HG03139 (cell line): ENCODE measurements at regions not wholly inside any gene's neighbourhood (a gene's known extent, or its start where the extent isn't known, plus 50 kb on each side); places are given as distances from the start of the nearest gene placed in this dataset.

ENCODE experiments used
- ATAC-seq: cut with Tn5 transposase; IDR thresholded peaks from one replicate; pipeline ENCODE4 v1.9.1; 2021; ENCODE audit not compliant: unreplicated experiment

DNA sequence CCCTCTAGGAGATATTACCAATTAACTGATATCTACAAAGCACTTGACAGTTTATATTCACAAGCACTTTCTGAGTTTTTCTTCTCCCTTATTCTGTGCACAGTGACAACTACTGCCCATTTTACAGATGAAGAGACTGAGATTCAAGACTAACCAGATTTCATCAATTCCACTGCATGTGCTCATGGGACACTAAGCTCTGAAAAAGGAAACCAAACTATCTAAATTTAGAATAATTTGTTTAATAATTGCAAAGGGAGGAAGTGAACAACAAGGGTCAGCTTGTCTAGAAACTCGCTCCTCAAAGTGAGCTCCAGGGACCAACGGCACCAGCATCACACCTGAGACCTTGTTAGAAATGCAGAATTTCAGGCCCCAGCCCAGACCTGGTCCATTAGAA, 50.8 kb upstream of the MYLIP start:
- peak; percentile 71 for ATAC-seq

DNA sequence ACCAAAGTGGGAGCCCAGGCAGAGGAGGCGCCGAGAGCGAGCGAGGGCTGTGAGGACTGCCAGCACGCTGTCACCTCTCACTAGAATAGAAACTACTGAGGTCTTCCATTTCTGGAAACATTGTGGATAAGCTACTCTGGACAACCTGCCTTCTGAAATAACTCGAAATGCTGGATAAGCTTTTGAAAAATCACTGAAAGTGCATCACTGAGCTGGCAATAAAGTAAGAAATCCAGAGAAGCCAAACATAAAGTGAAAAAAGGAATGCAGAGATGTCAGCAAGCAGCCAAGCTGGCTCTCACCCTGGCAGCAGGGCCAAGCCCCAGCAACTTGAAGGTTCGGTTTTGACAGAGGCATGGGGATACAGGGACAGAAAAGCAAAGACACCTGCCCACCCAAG, 59.2 kb upstream of the MYLIP start:
- no peak for ATAC-seq

GRCh38 chr6:16069222-16069621, 59.7 kb upstream of the MYLIP start:
- ATAC-seq, result no peak

- ATAC-seq, result no peak
Measured at GRCh38 chr6:16067568-16067967, 61.3 kb upstream of the MYLIP start.

DNA sequence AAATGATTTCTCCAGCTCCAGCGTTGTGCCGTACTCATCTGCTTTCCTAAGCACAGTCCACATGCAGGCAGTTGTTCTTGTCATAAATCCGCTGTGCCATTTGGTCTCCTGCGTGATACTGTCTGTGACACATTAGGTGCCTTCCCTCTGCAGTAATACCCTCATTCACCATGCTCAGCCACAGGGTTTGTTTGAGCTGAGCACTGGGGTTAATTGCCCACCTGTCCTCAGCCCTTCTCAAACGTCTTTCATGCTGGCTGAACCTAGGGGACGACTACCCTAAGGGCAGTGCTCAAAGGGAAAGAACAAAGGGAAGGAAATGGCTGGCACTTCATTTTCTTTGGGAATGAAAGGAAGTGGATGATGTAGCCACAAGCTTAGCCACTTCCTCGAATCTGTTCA, 64.2 kb upstream of the MYLIP start:
- no peak for ATAC-seq

DNA sequence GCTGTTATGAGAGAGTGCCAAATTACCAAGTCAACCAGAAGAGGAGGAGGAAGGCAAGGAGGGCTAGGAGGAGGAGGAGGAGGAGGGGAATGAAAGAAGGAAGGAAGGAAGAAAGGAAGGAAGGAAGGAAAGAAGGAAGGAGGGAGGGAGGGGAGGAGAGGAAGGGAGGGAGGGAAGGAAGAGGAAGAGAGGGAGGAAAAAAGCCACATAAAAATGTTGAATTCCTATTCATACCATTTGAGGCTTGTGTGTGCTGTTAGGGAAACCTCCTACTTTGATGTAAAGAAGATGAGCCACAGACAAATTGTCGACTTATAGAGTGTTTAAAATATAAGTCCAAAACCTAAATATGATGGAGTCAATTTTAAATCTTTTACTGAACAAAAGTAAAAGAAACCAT, 65.3 kb upstream of the MYLIP start:
- no peak for ATAC-seq

DNA sequence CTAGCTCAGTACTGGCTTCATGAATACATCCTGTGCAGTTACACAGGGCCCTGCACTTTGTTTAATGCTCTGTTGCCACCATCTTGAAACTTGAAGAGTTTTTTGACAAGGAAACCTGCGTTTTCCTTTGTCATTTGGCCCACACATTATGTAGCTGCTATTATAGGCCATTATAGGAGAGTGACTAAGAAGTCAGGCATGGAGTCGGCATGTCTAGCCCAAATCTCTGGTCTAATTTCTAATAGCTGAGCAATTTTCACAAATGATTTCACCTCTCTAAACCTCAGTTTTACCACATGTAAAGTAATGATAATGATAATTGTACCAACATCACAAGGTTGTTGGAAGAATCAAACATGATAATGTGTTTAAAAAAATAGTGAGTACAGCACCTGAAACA, 67.1 kb upstream of the MYLIP start:
- ATAC-seq, result no peak

DNA sequence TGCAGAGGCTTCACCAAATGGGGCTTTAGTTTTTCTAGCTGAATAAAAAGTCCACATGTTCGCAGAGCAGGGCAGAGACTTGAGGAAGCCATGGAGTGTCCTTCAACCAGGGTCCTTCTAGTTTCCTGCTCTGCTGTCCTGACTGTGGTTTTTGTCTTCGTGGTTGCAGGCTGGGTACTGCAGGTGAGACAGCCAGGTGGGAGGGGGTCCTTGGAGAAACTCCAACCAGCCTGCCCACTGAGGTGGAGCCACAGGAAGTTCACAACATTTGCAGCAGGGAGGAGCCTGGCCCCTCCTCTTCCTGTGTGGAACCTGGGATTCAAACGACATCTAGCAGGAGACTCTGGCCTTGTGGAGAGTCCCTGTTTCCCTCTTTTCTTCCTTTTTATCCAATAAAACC, 68.8 kb upstream of the MYLIP start:
- ATAC-seq, result no peak

DNA sequence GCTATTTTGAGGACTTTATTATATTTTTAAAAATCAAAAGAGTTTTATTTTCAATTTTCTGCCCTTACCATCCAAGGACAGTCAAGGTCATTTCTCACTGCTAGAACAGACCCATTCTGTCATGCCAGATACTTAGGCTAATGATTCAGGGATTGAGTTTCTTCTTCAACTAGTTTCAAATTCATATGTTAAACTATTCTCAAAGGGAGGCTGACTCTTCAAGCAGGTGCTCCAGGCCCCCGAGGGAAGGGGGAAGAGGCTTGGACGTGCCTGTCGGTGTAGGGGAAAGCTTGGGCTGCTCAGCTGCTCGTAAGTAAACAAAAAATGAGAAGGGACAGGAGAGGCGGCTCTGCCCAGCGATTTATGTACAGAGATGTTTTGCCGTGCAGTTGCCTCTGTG, 69.4 kb upstream of the MYLIP start:
- ATAC-seq, result no peak

GRCh38 chr6:16058929-16059345, 69.9 kb upstream of the MYLIP start:
- no peak for ATAC-seq

GRCh38 chr6:16058201-16058928, 70.5 kb upstream of the MYLIP start:
- no peak for ATAC-seq

DNA sequence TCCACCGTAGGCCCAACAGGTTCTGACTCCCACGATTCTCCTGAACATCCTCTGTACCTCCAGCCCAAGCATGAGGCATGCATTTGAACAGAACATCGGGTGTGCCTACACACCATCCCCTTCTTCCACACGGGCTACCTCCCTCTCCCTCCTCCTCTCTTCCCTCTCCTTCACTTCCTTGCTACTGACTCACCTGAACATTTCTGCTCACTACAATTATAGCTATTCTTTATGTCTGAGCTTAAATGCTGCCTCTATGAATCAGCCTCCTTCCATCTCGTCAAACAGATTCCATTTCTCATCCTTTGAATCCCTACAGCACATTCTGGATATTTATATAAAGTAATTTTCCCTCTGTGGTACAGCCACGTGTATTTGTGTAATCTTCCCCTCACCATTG, 71.4 kb upstream of the MYLIP start:
- ATAC-seq, result no peak

DNA sequence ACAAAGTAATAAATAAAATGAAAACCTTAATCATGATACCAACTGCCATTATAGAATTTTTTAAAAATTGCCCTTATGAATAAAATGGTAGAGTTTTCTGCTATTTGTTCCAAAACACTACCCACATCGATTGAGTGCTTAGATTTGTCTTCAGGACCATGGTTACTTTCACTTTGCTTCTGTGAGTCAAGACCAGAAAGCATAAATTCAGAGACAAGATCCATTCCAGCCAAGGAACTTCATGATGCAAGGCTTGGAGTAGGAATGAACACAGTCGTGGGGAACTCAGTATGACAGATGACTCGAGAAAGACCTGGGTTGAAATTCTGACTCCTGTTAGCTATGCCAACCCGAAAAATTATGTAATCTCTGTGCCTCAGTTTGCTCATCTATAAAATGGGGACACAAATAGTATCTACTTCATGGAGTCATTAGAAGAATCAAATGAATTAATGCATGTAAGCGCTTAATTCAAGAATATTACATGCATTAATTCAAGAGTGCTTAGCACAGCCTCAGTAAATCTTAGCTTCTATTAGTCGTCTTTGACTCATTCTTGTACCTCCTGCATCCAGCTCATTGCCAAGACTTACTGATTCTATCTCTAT, 72.5 kb upstream of the MYLIP start:
- no peak for ATAC-seq

GRCh38 chr6:16055852-16056251, 73.0 kb upstream of the MYLIP start:
- no peak for ATAC-seq

DNA sequence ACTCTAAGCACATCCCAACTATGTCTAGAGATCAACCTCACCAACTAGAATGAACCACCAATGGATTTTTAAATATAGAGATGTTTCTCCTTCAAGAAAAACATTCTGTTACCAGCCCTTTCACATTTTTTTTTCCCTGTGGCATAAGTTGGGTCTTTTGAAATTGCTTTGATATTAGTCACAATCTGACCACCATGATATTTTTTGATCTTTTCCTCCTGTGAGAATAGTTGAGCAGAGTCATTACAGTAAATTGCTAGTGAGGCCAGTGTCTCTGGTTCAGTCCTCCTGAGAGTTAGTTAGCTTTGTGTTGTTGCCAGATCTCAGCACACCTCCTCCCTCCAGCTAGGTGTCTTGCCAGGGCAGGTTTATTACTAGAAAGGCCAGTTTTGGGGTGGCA, 79.7 kb upstream of the MYLIP start:
- ATAC-seq, result no peak

DNA sequence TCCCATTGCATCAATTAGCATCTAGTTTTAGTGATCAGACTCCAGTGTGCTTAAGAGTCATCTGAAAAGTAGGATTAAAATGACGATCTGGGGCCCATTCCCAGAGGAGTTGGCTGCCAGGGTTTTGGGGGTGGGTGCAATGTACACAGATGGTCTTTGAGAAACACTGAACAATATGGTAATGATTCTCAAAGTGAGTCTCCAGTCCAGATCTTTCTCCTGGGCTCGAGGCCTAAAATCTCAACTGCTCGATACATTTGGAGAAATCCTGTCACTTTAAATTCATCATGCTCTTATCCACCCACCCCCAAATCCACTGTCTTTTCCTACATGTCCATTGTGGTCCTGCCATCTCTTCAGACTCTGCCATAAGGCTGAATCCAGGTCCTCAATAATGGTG, 80.7 kb upstream of the MYLIP start:
- no peak for ATAC-seq

DNA sequence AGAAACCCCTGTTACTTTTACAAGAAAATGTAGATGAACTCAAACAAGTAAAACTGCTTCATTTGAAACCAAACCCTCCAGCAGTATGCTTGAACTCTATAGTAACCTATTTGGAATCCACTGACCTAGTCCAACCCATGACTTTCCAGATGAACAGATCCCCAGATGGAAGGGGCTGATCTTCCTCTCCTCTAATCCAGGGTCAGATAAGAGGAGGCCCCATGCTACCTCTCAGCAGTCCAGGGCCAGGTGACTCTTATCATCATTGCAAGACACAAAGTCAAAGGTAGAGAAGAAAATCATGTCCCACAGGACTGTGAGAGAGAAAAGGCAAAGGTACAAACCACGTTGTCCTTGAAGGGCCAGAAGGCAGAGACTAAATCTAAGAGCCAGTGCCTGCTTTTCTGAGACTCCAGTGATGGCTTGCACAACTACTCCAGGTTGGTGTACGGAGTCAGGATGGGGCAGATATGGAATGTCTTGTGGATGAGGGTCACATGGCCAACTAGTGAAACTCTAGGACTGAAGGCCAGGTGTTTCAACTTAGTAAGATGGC, 81.4 kb upstream of the MYLIP start:
- ATAC-seq, result no peak

- no peak for ATAC-seq
Measured at GRCh38 chr6:16045238-16045637, 83.6 kb upstream of the MYLIP start.

- no peak for ATAC-seq
Measured at GRCh38 chr6:16044211-16044643, 84.7 kb upstream of the MYLIP start.

GRCh38 chr6:16043171-16044135, 85.4 kb upstream of the MYLIP start:
- ATAC-seq, result peak; percentile 73

DNA sequence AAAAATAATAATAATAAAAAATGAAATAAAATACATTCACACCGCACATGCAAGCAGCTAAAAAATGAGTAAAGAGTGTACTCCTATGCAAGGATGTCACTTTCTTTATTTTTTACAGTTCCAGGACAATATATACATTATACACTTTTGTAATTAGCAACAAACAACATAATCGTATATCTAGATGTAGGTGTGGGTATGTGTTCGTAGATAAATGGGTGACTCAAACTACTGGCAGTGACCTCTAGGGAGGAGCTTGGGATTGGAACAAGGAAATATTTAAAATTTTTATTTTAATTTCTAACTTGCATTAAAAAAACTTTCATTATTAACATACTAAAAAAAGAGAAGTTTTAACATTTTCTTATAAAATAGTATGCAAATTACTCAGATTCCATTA, 86.1 kb upstream of the MYLIP start:
- ATAC-seq, result no peak
